HG02571 (cell line): ENCODE measurements at regions not wholly inside any gene's neighbourhood (a gene's known extent, or its start where the extent isn't known, plus 50 kb on each side); places are given as distances from the start of the nearest gene placed in this dataset.

Source experiments
- ATAC-seq: cut with Tn5 transposase; IDR thresholded peaks from one replicate; pipeline ENCODE4 v1.9.1; 2021; ENCODE audit warnings: mild to moderate bottlenecking, moderate library complexity; ENCODE audit not compliant: unreplicated experiment

DNA sequence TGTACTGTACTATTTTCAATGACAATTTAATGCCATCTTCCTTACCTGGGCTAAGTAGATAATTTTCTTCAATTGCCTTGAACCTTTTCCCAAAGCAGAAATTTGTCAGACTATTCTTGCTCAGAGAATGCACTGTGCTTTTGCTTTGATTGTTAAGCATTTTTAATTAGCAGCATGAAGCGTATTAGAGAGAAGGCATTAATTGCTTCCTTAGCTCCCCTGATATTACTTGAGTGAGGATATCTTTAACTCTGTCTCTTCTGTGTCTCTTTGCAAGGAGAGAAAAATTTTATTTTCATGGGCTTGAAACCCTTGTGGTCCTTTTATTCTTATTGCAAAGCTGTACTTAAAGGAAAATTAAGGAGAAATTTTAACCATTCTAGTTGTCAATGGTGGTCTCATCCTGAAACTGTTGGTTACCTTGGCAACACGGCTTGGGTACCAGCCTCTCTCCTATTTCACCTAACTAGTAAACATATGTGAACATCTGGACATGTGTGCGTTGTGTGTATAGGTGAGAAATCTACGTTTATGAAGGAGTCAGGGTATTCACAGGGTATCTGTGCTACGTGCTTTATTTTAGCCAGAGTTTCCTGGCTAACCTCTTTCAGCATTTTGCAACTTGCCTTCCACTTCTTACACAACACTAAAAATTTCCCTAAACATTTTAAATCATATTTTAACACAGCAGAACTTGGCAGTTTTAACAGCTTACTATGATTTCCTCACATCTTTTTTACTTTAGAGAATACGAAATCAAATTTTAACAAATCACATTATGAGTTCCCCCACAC lies 225.5 kb downstream of the KLF5 start:
- ATAC-seq, result no peak

DNA sequence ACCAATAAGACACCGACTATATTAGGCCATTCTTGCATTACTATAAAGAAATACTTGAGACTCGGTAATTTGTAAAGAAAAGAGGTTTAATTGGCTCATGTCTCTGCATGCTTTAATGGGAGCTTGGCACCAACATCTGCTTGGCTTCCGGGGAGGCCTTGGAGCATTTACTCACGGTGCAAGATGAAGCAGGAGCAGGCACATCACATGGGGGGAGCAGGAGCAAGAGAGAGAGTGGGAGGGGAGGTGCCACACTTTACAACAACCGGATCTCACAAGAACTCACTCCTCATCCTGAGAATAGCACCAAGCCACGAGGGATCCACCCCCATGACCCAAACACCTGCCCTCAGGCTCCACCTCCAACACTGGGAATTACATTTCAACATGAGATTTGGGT lies 224.8 kb downstream of the KLF5 start:
- ATAC-seq, result no peak

DNA sequence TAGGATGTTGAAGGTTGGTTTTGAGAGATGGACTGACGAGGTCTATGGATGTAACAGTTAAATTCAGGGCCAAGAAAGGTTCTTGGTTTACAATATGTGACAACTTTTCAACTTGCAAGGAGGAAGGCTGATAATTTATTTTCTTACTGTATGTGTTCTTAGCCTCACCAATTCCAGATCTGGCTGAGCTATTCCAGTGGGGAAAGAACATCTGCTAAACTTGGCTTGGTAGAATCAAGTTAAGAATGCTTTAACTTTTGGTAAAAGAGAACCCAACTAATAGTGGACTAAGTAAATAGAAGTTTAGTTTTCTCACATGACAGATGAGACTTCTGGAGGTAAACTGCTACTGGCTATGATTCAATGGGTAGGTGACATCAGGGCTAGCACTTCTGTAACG lies 222.9 kb downstream of the KLF5 start:
- ATAC-seq, result no peak

DNA sequence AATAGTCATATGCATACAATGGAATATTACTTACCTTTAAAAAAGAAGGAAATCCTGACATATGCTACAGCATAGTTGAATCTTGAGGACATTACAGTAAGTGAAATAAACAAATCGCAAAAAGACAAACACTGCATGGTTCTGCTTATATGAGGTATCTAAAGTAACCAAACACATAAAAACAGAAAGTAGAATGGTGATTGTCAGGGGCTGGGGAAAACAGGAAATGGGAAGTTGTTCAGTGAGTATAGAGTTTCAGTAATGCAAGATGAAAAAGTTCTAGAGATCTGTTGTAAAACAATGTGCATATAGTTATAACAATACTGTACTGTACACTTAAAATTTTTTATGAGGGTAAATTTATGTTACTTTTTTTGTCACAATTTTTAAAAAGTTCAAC lies 219.4 kb downstream of the KLF5 start:
- ATAC-seq, result no peak

DNA sequence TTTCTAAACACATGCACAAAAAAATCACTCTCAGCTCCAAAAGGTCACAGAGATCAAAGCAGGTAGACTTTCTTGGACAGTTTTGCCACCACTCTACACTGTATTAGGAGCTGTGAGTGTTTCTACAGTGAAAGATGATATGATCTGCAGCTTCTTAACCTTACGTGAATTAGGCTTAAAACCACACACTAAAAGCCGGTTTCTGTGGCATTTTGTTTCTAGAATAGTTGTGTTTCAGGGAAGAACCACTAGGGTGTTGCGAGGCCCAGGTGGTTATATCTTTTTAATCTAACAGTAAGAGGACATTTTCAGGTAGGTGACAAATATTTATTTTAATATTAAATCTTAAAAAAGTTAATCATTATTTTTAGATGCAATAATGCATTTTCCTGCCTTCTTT lies 216.4 kb downstream of the KLF5 start:
- no peak for ATAC-seq

DNA sequence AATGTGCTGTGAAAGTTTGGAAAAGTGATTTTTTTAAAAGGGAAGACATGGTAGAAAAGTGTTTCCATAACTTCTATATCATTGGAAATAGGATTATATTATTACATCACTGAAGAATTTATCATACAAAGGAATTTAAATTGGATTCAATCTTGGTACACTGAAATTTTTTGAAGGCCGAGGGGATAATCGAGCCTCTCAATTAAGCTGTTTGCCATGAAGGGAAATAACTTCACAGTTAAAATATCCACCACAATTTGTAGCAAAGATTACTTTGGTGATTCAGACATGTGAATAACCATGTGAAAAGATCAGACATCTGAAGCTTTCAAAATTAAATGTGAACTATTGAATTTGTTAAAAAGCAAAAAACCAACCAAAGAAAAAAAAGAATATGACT lies 215.3 kb downstream of the KLF5 start:
- ATAC-seq, result no peak

DNA sequence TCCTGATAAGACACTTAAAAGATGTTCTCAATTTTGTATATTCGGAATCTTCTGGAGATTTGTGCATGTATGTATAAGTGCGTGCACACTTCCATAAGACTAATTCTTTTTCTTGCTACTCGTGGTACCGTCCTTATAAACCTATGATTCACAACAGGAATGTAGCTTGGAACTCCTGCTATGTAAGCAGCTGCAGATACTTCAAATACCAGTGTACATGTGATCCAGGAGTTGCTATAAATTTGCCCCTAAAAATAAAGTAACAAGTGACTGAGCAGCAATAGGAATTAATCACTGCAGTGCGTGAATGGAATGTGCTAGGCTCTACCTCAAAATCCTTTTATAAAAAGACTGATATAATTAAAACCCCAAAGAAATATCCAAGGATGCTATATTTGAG lies 214.9 kb downstream of the KLF5 start:
- no peak for ATAC-seq

DNA sequence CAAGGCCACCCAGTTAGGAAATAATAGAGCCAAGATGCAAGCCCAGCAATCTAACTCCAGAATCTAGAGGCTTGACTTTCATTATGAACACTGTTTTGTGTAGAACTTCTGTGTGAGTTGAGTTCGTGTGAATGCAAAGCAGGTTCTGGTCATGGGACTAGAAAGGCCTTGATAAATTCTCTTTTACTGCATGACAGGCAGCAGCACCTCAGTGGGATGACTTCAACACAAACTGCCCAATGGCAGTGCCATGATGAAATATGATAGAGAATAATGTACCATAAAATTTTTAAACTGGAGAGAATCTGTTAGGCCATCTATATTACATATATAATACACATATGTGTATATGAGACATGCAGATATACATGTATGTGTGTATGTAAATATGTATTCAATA lies 214.5 kb downstream of the KLF5 start:
- no peak for ATAC-seq

DNA sequence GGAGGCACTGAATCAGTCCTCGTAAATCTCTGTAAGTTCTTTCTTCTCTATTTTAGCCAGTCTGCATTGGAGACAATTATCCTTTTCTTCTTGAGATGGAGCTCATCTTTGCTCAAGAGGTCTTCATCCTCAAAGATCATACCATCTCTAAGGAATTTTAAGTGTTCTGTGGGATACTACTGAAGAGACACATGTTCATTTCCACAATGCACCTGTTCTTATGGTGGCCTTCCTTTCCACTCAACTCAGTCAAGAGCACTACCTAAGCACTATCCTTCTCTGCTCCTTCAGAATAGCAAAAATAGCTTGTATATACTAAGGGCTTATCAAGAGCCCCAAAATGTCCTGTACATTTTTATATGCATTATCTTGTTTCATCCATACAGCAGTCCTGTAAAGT lies 214.0 kb downstream of the KLF5 start:
- no peak for ATAC-seq

DNA sequence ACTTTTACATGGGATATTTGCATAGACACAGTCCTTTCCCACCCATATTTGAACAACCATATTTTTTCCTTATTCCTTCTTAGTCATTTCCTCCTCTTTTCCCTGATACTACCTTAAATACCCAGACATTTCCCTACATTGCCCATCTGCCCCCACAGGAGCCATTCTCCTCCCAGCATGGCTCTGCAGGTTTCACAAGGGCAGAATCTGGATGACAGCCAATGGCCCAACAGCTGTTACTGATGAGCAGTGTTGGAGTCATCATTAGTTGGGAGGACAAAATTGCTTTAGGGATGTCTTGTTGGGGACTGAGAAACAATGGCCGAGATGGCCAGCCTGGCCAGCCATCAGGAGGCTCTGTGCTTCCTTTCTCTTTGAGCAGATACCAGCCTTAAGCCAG lies 209.5 kb downstream of the KLF5 start:
- ATAC-seq, result no peak

DNA sequence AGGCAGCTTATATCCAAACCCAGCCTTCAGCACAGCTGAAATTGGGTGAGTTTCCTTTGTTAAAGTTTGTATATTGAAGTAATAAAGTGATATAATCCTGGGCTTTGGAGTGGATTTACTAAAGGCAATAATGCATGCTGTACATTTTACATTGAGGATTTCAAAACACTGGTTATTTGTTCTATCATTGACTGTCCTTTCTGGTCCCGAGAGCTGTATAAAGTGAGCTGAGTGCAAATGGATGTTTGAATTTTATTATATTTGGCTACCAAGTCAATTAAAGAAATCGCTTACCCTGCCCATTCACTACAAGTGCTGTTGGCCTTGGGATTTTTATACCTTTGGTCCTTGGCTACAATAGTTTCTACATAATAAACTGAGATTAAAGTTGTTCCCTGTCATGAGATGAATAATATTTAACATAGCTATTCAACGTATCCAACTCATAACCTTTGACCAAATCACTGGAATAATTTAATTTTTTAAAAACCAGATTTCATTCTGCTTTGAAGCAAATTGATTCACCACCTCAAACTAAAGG lies 207.9 kb downstream of the KLF5 start:
- ATAC-seq, result no peak

DNA sequence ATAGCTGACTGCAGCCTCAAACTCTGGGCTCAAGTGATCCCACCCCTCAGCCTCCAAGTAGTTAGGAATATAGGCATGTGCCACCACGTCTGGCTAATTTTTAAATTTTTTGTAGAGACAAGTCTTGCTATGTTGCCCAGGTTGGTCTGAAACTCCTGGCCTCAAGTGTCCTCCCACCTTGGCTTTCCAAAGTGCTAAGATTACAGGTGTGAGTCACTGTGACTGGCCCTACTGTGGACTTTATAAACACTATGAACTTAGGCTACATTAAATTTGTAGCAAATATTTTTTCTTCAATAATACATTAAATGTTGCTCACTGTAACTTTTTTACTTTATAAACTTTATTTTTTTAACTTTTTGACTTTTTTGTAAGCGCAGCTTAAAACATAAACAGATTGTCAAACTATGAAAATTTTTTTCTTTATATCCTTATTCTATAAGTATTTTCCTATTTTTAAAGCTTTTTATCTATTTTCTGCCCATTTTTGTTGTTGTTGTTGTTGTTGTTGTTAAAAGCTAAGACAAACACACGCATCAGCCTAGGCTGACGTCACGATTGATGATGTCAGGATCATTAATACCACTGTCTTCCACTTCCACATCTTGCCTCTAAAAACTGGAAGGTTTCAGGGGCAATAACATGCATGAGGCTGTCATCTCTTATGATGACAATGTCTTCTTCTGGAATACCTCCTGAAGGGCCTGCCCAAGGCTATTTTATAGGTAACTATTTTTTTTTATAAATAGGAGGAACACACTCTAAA lies 204.2 kb downstream of the KLF5 start:
- ATAC-seq, result no peak

DNA sequence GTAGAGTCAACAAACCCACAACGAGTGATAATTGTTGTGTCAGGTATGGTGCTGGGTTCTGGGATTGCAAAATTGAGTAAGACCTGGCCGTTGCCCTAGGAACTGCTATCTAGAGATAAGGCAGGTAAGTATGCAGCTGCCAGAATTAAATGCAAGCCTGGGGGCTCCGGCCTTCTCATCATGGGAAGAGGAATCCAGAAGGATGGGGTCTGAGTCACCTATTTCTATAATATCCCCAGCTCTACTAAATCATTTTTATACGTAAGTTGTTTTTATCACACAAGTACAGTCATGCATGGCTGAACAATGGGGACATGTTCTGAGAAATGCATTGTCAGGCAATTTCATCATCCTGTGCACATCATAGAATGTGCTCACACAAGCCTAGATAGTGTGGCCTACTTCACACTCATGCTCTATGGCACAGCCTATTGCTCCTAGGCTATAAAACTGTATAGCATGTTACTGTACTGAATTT lies 203.0 kb downstream of the KLF5 start:
- ATAC-seq, result no peak

DNA sequence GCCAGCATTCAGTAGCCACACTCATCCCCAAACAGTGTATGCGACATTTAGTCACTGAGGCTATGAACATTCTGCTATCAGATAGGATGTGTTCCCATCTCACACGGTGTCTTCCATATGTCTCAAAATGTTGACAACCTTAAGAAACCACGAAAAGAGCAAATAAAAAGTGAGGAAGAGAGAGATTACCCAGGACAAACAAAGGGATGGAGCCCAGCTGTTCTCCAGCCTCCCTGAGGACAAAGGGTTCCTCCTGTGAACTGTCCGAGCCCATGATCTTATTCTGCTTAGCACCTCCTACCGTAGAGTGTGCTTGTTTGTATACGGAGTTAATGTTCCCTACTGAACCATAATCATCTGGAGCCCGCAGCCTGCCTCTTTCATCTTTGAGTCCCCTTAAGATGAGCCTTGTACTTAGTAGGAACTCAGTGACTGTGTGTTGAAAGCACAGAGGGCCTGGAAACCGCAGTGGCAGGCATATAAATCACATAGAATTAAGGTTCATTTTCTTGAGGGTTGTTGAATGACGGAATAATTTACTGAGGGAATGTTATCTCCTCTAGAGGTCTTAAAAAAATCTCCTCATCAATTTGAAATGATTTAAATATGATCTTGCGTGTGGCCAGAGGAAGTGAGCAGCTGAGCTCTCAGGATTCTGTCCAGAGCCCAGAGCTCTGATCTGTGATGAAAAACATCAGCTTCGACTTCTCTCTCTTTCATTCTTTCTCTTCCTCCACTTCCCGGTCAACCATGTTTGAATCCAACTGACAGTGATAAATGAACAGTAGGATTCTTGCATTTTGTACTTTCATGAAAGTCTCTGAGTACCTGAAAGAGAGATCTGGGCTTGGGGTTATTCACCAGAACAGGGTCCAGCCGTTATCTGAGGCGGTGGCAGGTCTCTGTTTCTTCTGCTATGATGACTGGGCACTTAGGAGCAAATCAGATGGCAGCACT lies 200.5 kb downstream of the KLF5 start:
- ATAC-seq, result no peak

DNA sequence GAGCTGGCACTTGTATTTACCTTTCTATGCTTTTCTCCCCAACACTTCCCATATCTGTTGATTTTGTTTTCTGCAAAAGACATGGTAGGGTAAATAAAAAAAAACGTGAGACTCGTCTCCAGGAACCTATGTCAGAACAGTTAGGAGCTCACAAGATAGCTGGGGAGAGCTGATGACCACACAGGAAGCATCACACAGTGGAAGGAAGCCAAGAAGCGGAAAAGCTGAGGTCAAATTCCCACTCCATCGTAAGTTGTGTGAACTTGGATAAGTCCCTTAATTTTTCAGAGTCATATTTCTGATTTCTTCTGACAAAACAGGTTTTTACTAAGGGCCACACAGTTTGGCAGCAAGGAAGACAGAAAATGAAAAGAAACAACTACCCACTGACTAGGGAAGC lies 199.6 kb downstream of the KLF5 start:
- no peak for ATAC-seq

DNA sequence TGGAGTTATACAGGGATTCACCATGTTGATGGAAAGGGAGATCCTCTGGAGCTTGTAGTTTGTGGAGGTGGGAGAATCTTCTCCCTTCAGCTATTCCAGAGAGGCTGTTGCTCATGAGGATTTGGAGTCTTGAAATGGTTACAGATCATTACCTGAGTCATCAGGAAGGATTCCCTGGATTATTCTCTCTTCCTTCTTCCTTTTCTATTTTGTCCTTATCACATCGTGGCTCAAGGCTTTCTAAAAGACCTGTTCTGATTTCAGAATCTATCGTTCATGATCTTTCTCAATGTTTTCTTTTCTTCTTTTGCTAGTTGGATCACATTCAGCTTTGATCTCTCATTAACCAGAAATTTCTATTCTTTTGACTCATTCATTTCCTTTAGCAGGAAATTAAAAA lies 196.0 kb downstream of the KLF5 start:
- ATAC-seq, result no peak

DNA sequence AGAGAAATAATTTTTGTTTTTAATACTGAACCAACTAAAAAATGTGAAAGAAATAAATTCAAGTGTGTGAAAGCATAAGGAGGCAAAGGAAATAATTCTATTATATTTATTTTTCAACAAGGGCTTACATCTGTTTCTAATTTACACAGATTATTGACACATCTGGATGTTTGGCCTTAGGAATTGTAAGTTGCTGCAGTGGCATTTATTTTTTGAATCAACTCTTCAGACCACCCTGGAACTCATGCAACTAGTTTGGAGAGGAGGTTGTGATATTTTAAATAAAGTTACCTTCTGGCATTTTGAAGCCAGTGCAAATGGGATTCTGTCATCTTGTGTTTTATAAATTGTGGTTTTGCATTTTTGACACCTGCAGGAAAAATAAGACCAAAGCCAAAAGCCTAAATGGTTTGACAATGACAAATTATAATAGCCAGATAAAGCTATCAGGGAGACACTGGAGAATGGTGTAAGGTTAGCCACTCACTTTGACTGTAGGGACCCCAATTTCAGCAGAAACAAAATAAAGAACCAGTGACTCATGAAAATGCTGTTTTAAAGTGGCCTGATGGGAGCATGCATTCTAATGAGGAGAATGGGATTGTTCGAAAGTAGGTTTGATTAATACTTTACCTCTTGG lies 192.9 kb downstream of the KLF5 start:
- ATAC-seq, result no peak

DNA sequence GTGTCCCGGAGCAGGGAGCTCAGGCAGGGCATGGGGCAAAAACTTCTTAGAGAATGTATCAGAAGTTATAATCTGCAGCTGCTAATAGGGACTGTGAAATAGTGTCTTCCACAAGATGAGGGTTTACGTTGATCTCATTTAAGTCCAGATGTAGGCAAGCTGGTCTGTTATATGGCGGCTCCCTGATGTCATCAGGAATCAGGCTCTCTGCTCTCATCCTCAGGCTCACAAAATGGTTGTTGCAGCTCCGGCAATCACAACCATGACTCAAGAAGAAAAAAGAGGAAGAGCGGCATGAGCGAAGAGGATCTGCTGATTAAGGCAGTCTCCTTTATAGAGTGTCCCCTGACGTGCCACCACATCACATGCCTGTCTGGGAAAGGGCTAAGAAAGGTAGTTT lies 191.3 kb downstream of the KLF5 start:
- no peak for ATAC-seq

DNA sequence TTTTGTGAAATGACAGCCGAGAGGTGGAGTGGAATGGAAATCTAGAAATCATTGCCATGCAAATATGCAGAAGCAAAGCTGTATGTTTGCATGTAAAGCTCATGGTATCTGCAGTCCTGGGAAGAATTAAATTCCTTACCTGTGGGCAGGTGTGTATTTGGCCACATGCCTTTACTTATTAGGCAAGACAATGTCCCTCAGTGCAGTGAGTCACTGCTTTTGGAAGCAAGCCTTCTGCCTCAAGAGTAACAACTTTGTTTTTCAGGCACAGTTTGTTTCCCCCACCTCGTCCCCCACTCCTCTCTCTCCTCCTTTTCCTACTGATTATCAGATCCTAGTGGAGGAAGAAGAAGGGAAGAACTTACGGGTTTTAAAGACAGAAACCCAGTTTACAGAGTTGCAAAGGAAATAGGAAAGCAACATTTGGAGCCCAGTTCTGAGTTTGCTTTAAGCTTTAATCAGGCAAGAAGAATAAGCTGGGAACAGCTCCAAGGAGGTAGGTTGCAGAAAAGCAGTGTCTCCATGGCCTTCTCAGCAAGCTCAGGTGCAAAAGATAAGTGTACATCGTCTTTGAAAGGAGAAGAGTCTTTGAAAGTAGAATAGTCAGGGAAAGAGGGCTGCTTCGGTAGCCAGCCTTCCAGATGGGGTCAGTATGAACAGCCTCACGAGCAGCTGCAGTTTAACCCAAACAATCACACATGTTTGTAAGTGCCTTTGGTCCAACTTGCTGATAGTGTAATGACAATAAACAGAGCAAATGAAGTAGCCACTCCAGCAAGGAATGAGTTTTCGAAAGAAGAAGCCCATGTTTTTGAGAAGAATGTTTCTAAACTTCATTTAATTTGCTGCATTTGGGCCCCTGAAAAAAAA lies 190.1 kb downstream of the KLF5 start:
- no peak for ATAC-seq

DNA sequence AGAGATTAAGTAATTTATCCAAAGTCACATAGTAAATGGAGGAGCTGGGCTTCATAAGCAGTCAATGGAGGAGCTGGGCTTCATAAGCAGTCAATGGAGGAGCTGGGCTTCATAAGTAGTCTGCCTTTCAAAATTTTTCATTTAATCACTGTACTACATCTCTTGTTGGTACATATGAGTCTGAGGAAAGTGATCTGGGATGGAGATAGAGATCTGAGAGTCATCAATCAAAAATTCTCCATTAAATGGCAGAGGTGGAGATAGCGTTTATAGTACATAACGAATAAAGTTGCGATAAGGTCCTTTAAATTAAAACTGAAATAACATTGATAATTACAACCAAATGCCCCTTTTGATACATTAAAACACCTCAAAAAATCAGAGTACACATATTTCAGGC lies 189.3 kb downstream of the KLF5 start:
- no peak for ATAC-seq
